ENCODE measurements at regions not wholly inside any gene's neighbourhood (a gene's known extent, or its start where the extent isn't known, plus 50 kb on each side); places are given as distances from the start of the nearest gene placed in this dataset.

GRCh38 chr5:28602429-28602828 is 1564.0 kb upstream of the CDH9 start:
- TF ChIP-seq, protein P1, sequence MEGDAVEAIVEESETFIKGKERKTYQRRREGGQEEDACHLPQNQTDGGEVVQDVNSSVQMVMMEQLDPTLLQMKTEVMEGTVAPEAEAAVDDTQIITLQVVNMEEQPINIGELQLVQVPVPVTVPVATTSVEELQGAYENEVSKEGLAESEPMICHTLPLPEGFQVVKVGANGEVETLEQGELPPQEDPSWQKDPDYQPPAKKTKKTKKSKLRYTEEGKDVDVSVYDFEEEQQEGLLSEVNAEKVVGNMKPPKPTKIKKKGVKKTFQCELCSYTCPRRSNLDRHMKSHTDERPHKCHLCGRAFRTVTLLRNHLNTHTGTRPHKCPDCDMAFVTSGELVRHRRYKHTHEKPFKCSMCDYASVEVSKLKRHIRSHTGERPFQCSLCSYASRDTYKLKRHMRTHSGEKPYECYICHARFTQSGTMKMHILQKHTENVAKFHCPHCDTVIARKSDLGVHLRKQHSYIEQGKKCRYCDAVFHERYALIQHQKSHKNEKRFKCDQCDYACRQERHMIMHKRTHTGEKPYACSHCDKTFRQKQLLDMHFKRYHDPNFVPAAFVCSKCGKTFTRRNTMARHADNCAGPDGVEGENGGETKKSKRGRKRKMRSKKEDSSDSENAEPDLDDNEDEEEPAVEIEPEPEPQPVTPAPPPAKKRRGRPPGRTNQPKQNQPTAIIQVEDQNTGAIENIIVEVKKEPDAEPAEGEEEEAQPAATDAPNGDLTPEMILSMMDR (IDR thresholded peaks at IDR 0.05), result no peak
- TF ChIP-seq POLR2AphosphoS5 (IDR thresholded peaks at IDR 0.05; ENCODE audit: insufficient read depth in 1 of 2, low read depth in 1 of 2), result no peak
